ENCODE measurements at regions not wholly inside any gene's neighbourhood (a gene's known extent, or its start where the extent isn't known, plus 50 kb on each side); places are given as distances from the start of the nearest gene placed in this dataset.

- no peak for TF ChIP-seq EZH2 (IDR thresholded peaks at IDR 0.05; ENCODE audit: insufficient read depth, low read length)
- TF ChIP-seq, protein P1, sequence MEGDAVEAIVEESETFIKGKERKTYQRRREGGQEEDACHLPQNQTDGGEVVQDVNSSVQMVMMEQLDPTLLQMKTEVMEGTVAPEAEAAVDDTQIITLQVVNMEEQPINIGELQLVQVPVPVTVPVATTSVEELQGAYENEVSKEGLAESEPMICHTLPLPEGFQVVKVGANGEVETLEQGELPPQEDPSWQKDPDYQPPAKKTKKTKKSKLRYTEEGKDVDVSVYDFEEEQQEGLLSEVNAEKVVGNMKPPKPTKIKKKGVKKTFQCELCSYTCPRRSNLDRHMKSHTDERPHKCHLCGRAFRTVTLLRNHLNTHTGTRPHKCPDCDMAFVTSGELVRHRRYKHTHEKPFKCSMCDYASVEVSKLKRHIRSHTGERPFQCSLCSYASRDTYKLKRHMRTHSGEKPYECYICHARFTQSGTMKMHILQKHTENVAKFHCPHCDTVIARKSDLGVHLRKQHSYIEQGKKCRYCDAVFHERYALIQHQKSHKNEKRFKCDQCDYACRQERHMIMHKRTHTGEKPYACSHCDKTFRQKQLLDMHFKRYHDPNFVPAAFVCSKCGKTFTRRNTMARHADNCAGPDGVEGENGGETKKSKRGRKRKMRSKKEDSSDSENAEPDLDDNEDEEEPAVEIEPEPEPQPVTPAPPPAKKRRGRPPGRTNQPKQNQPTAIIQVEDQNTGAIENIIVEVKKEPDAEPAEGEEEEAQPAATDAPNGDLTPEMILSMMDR (IDR thresholded peaks at IDR 0.05; ENCODE audit: insufficient read depth, low read depth, low read length): no peak
Measured at GRCh38 chr2:36147670-36148390, 207.7 kb upstream of the CRIM1 start.
